Stomach (tissue), 8 donors: ENCODE measurements at regions not wholly inside any gene's neighbourhood (a gene's known extent, or its start where the extent isn't known, plus 50 kb on each side); places are given as distances from the start of the nearest gene placed in this dataset.
A peak's percentile ranks its signal among the peaks of the same experiment; 100 is the strongest.

Experiments
- DNase-seq, 2 donors: peaks; one replicate each; pipeline versions ENCODE4 v3.0.0 to v3.0.0-alpha.2; 2013 to 2019
- H3K27ac ChIP-seq, 5 donors: fragments of 200-600 bp in 4 of 5; sonication (generic) in 4 of 5; one replicate each; pipeline ENCODE4 v1.5.1; 2013 to 2019; ENCODE audit warnings: mild to moderate bottlenecking in 1 of 5, moderate library complexity in 1 of 5
- H3K27me3 ChIP-seq, 3 donors: fragments of 200-600 bp; sonication (generic); one replicate each; pipeline ENCODE4 v1.5.1; 2017 to 2019; ENCODE audit warnings: mixed run types in 1 of 3
- H3K36me3 ChIP-seq, 4 donors: fragments of 200-600 bp; sonication (generic); 1 replicate in 3 of 4; 2 replicates in 1 of 4; pipeline ENCODE4 v1.5.1; 2016 to 2019
- H3K4me1 ChIP-seq, 4 donors: fragments of 200-600 bp; sonication (generic); one replicate each; pipeline ENCODE4 v1.5.1; 2016 to 2019
- H3K4me3 ChIP-seq, 4 donors: fragments of 200-600 bp; sonication (generic) in 3 of 4; one replicate each; pipeline ENCODE4 v1.5.1; 2016 to 2019; ENCODE audit warnings: mild to moderate bottlenecking in 1 of 4
- H3K9me3 ChIP-seq, 4 donors: fragments of 200-600 bp; sonication (generic); one replicate each; pipeline ENCODE4 v1.5.1; 2016 to 2019
- EP300 ChIP-seq: sonication (generic); formaldehyde crosslinking; IDR thresholded peaks from one replicate; pipeline ENCODE4 v1.6.1; 2017; ENCODE audit warnings: antibody characterized with exemption
- POLR2A ChIP-seq, 4 donors: fragments of 450-650 bp; IDR thresholded peaks; one replicate each; pipeline ENCODE4 v1.6.1; 2016; ENCODE audit warnings: antibody characterized with exemption in 4 of 4, control low read depth in 2 of 4, mild to moderate bottlenecking in 1 of 4, moderate library complexity in 1 of 4
- POLR2AphosphoS5 ChIP-seq, 3 donors: sonication (generic); formaldehyde crosslinking; IDR thresholded peaks; one replicate each; pipeline ENCODE4 v1.6.1; 2016; ENCODE audit warnings: antibody characterized with exemption in 3 of 3
- WGBS, 5 donors: extraction: QIAGEN DNeasy Blood & Tissue Kit in 3 of 5; methylation state at CpG; one replicate each; pipeline versions ENCODE4 v1.1.5 to v1.1.7; 2013 to 2018; 5-methylcytosine and 5-hydroxymethylcytosine counted together
- intact Hi-C: fragments of 100-400 bp; cut with DNase I; formaldehyde crosslinking; loops from one replicate; pipeline ENCODE4 v1.15.1; 2023; ENCODE audit warnings: low total_unique reads
- TF ChIP-seq, protein P1 (sequence below), 7 experiments: fragments of 450-650 bp in 4 of 7; fragments of 200-600 bp in 3 of 7; sonication (generic) in 3 of 7; IDR thresholded peaks; one replicate each; pipeline ENCODE4 v1.5.1; 2016 to 2019; ENCODE audit warnings: antibody characterized with exemption in 7 of 7, control low read depth in 2 of 7, mild to moderate bottlenecking in 1 of 7
- donor health status: healthy with polysubstance abuse.
- donor health status: Bipolar disorder and iron deficiency.
- donor health status: healthy.

GRCh38 chr6:26194816-26195375, 107.7 kb downstream of the HFE start:
- Histone ChIP-seq H3K27ac (peak overlapping the region in 4 of 5 donors; percentile 89 to 97 (median 94)), H3K36me3 (no peaks in the 10 kb centered on the region), H3K9me3 (no peaks in the 10 kb centered on the region), H3K4me3 (peak overlapping the region; percentile 47 to 64 (median 58)), H3K4me1 (peaks cover 0 to 43% (median 15%) of the 10 kb centered on the region in 4 donors), H3K27me3 (peaks cover 0 to 78% (median 27%) of the 10 kb centered on the region in 3 donors)
- 4 to 10% (median 6%) methylated on average over 8 of the region's 8 CpGs for WGBS, 5 donors
- no peak for DNase-seq
- intact Hi-C loops = no loop called here
- no peak for TF ChIP-seq POLR2AphosphoS5 (IDR thresholded peaks at IDR 0.05)

DNA sequence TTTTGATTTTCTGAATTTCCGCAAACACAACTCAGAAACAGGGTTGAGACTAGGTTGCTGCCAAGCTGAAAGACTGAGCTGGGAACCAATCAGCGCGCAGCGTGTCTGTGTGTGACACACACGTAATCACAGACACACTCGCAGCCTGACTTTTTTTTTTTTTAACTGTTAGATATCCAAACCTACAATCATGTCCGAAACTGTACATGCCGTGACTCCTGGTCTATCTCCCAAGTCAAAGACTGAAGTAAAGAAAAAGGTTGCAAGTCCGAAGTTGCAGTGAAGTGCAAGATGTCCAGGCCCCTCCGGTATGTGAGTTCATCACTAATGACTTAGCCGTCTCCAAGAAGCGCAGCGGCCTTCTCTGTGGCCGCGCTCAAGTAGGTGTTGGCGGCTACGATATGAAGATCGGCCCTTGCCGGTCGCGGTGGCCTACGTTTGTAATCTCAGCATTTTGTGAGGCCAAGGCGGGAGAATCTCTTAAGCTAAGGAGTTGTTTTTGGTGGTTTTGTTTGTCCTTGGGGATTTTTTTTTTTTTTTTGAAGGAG, 108.2 kb downstream of the HFE start:
- H3K4me3 ChIP-seq = peak overlapping the region; percentile 47 to 64 (median 58)
- TF ChIP-seq, protein P1, sequence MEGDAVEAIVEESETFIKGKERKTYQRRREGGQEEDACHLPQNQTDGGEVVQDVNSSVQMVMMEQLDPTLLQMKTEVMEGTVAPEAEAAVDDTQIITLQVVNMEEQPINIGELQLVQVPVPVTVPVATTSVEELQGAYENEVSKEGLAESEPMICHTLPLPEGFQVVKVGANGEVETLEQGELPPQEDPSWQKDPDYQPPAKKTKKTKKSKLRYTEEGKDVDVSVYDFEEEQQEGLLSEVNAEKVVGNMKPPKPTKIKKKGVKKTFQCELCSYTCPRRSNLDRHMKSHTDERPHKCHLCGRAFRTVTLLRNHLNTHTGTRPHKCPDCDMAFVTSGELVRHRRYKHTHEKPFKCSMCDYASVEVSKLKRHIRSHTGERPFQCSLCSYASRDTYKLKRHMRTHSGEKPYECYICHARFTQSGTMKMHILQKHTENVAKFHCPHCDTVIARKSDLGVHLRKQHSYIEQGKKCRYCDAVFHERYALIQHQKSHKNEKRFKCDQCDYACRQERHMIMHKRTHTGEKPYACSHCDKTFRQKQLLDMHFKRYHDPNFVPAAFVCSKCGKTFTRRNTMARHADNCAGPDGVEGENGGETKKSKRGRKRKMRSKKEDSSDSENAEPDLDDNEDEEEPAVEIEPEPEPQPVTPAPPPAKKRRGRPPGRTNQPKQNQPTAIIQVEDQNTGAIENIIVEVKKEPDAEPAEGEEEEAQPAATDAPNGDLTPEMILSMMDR (IDR thresholded peaks at IDR 0.05) = no peak
- TF ChIP-seq EP300 = no peak
- peak; percentile 57 to 80 (median 77) for TF ChIP-seq POLR2AphosphoS5 (IDR thresholded peaks at IDR 0.05)
- no peak for TF ChIP-seq POLR2A (IDR thresholded peaks at IDR 0.05)
- WGBS, 5 donors = 1 to 6% (median 2%) methylated on average over 23 of the region's 23 CpGs
- peaks cover 0 to 48% (median 17%) of the 10 kb centered on the region in 4 donors for H3K4me1 ChIP-seq
- H3K27ac ChIP-seq = peak overlapping the region; percentile 87 to 97 (median 91)
- no peaks in the 10 kb centered on the region for H3K9me3 ChIP-seq
- H3K27me3 ChIP-seq = peaks cover 0 to 78% (median 27%) of the 10 kb centered on the region in 3 donors
- H3K36me3 ChIP-seq = no peaks in the 10 kb centered on the region
- peak; percentile 91 to 98 for DNase-seq
- intact Hi-C loops = no loop called here

- Histone ChIP-seq H3K36me3 (no peaks in the 10 kb centered on the region), H3K4me3 (peak overlapping the region; percentile 47 to 64 (median 58)), H3K27ac (peak overlapping the region; percentile 87 to 97 (median 91)), H3K27me3 (peaks cover 0 to 75% (median 27%) of the 10 kb centered on the region in 3 donors), H3K9me3 (no peaks in the 10 kb centered on the region), H3K4me1 (peaks cover 0 to 48% (median 17%) of the 10 kb centered on the region in 4 donors)
- 13 to 29% (median 25%) methylated on average over 28 of the region's 28 CpGs for WGBS, 5 donors
- intact Hi-C loops = no loop called here
- TF ChIP-seq, protein P1 (IDR thresholded peaks at IDR 0.05) = no peak
- TF ChIP-seq POLR2A (IDR thresholded peaks at IDR 0.05) (no peak), POLR2AphosphoS5 (IDR thresholded peaks at IDR 0.05) (no peak), EP300 (no peak)
- peak in 1 of 2 donors; percentile 63 for DNase-seq
These were observed 109.0 kb downstream of the HFE start for GRCh38 chr6:26195924-26196845.

- peak overlapping the region; percentile 87 to 97 (median 91) for H3K27ac ChIP-seq
- WGBS, 5 donors = 1% methylated on average over 22 to 51 of the region's 51 CpGs
- intact Hi-C loops = no loop called here
- H3K4me1 ChIP-seq = peaks cover 0 to 48% (median 17%) of the 10 kb centered on the region in 4 donors
- peaks cover 0 to 76% (median 27%) of the 10 kb centered on the region in 3 donors for H3K27me3 ChIP-seq
- H3K4me3 ChIP-seq = peak overlapping the region; percentile 47 to 64 (median 58)
- H3K36me3 ChIP-seq = no peaks in the 10 kb centered on the region
- TF ChIP-seq, protein P1 (IDR thresholded peaks at IDR 0.05) = no peak
- TF ChIP-seq POLR2AphosphoS5 (IDR thresholded peaks at IDR 0.05) (peak; percentile 90 to 97 (median 94)), POLR2A (IDR thresholded peaks at IDR 0.05) (peak in 2 of 4 donors; percentile 30 to 48)
- peak; percentile 75 to 97 for DNase-seq
- no peaks in the 10 kb centered on the region for H3K9me3 ChIP-seq
These were observed 109.8 kb downstream of the HFE start for GRCh38 chr6:26196846-26197635.
